ENCODE measurements at regions not wholly inside any gene's neighbourhood (a gene's known extent, or its start where the extent isn't known, plus 50 kb on each side); places are given as distances from the start of the nearest gene placed in this dataset.
A peak's percentile ranks its signal among the peaks of the same experiment; 100 is the strongest.
"Not testable (repeated sequence)": the region's sequence is repeated elsewhere in the genome, so short reads cannot be mapped to it uniquely, and the experiment has no call there.

DNA sequence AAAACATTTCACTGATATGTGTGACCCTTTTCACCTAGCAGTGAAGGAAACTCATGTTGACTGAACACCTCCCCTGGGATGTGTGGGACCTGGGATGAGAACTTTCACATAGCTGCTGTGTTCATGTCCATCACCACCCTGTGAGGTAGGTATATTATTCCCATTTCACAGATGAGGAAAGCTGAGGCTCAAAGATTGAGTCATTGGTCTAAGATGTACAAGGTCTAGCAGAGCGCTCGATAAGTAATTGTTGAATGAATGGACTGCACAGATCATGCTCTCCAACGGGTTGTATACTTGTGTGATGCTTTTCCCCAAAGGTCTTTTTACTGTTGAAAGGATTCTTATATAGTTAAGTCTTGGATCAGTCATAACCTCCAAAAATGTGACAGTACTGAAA, 75.6 kb upstream of the TSC22D1 start:
- DNase-seq = no peak

DNA sequence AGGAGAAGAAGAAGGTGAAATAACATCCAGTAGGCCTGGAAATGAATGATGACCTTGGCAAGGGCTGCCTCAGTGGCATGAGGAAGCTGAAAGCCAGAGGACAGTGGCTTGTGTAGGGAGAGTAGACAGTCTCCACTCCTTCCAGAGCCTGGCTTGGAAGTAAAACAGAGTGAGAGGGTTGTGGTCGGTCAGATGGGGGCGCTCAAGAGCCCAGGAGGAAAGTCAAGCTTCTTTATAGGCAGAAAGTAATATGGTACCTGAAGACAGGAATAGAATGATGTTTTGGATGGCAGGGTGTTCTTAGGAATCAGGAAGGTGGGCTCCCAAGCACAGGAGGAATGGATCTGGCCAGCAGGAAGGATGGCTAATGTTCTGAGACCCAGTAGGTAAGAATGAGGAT, 75.1 kb upstream of the TSC22D1 start:
- no peak for DNase-seq

DNA sequence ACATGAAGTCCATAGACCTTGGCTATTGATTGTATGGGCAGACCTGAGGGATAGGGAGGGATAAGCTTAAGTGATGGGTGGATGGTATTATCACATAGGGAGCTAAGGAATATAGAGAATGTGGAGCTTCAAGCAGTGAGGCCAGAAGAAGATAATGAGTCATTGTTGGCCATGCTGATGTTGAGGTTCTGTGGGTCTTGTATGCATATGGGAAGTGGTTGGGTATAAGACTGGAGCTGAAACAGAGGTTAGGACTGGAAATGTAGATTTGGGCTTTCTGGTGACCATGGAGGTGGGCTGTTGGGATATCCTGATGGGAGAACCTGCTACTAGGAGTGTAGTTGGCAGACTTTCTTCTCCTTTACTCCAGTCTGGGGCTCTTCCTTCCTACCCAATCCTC, 73.7 kb upstream of the TSC22D1 start:
- DNase-seq = no peak

DNA sequence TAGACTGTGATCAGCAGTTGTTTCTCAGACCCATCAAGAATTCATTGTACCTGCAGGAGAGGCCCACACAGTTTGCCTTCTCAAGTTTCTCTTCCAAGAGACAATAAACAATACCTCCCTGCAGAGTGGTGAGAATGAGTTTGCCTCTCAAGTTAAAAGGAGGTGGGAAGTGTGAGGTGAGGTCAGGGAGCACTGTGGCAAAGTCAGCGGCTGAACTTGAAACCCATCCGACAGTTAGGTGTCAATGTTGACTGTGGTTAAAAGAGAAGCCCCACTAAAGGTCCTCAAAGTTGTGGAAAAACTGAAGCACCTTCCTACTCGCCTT, 72.9 kb upstream of the TSC22D1 start:
- DNase-seq = peak; percentile 15

DNA sequence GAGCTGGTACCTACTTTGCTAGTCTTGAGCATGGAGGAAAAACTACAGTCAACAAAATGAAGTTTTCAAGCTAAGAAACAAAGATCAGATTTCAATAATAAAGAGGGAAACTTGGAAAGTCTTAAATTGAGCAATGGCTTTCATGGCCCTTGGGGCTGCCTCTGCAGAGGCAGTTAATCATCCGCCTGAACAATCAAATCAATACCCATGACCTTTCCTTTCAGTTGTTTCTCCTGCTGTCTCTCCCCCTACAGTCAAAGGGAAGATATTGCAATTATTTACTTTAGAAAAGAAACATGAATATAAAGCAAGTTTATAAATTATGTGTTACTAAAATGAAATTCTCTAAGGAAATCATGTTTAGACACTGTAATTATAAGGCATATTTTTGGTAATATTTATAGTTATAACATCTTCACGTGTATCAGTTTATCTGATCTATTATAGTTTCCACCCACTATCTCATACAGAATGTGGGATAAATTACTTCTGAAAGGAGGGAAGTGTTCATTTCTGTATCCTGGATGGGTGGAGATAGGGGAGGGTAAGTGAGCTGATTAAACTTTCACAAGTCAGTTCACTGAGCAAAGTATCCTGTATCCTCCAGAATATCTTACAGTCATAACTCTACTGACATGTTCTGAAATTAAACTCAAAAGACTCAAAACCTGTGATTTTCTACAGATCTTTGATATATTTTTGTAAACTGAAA, 72.4 kb upstream of the TSC22D1 start:
- no peak for DNase-seq

DNA sequence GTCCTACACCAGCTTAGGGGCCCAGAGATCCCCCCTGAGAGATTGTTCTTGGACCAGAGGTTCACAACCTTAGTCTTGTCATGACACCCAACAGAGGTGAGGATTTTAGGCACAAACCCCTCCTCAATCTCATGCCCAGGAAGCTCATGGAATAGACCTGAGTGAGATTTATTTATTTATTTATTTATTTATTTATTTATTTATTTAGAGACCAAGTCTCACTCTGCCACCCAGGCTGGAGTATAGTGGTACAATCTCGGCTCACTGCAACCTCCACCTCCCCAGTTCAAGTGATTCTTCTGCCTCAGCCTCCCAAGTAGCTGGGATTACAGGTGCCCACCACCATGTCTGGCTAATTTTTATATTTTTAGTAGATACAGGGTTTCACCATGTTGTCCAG, 71.4 kb upstream of the TSC22D1 start:
- not testable (repeated sequence) for DNase-seq

DNA sequence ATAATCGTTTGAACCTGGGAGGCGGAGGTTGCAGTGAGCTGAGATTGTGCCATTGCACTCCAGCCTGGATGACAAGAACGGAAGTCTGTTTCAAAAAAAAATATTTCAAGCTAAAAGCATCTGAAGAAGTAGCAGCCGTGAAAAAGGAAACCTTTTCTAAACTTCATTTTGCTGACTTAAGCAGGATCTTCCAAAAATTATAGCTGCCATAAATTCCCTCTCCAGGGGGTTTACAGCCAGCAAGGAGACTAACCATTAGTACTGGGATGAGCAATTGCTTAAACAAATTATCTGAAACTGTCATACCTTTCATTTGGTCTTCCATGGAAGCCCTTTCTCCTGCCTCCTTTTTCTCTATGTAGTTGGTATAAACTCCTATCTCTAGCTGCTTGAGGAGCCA, 69.9 kb upstream of the TSC22D1 start:
- DNase-seq = no peak

DNA sequence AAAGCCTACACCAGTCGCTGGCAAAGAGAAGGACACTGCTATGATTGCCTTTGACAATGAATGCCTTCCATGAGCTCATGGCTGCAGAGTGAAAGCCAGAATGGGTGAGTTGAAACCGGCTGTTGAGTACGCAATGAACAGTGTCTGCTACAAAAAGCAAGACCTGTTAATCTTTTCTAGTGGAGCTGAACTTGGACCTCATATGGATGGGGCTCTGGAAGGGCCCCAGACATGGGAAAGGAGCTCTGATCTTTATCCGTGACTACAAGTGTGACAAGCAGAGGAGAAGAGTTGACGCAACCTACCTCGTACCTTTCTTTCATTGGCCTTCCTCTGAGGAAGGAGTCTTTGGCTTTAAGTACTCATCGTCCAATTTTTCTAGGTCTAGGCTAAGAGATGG, 67.1 kb upstream of the TSC22D1 start:
- no peak for DNase-seq

DNA sequence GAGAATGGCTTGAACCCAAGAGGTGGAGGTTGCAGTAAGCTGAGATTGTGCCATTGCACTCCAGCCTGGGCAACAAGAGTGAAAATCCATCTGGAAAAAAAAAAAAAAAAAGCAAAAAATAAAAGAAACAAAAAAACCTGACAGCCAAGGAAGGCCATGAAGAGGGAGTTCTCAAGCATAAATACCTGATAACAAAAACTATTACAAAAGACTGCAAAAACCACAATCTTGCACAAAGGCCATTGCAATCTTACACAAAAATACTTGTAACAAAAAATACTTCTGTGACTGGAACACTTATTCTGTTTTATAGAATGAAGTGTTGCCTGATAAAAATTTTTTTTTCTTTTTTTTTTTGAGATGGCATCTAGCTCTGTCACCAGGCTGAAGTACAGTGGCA, 61.5 kb upstream of the TSC22D1 start:
- DNase-seq = no peak

DNA sequence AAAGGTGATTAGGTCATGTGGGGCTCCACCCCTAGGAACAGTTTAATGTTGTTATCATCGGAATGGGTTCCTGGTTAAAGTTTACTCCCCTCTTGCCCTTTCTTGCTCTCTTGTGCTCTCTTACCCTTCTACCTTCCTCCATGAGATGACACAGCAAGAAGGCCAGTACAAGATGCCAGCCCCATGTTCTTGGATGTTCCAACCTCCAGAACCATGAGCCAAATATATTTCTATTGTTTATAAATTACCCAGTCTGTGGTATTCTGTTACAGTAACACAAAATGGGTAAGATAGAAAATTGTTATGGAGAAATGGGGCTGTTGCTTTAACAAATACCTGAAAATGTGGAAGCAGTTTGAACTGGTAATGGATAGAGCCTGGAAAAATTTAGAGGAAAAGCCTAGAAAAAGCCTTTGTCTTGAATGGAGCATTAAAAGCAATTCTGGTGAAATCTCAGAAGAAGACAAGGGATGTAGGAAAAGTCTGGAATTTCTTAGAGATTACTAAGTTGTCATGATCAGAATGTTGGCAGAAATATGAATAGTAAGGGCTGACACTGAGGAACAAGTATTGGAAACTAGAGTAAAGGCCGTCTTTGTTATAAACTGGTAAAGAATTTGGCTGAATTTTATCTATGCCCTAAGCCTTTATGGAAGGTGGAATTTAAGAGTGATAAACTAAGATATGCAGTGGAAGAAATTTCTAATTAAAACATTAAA, 53.5 kb upstream of the TSC22D1 start:
- DNase-seq = no peak

DNA sequence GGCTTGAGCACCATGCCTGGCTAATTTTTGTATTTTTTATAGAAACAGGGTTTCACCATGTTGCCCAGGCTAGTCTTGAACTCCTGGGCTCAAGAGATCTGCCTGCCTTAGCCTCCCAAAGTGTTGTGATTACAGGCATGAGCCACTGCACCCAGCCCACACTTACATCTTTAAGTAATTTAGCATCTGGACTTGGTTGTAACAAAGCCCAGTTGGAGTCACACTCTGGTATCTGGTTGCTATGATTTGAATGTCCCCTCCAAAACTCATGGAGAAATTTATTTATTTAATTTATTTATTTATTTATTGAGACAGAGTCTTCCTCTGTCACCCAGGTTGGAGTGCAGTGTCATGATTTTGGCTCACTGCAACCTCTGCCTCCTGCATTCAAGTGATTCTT, 52.7 kb upstream of the TSC22D1 start:
- DNase-seq = not testable (repeated sequence)

DNA sequence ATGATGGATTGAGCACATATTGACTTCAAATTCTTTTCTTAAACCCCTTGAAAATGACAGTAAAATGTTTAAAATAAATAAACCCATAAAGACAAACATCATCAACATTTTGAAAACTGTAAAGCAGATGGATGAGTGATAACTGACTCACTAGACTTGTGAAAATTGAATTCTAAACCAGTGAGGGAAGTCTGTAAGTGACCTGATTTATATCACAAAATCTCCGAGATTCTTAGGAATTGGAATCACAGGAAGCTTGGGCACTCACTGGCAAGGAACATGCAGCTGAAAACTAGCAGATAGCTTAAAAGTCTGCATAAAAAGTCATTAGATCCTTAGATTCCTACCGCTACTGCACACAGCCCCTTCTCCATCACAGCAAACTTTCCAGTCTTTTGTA, 51.3 kb upstream of the TSC22D1 start:
- no peak for DNase-seq

DNA sequence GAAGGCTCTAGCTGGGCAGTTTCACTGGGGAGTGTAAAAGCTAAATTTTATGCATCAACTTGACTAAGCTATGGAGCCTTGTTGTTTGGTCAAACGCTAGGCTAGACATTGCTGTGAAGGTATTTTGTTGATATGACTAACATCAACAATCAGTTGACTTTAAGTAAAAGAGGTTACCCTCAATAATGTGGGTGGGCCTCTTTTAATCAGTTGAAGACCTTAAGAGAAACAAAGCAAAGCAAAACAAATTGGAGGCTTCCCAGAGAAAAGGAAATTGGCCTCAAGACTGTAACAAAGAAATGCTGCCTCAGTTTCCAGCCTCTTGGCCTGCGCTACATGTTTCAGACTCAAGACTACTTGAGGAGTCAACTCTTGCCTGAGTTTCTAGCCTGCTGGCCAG, 50.0 kb upstream of the TSC22D1 start:
- DNase-seq = no peak
